ENCODE measurements at regions not wholly inside any gene's neighbourhood (a gene's known extent, or its start where the extent isn't known, plus 50 kb on each side); places are given as distances from the start of the nearest gene placed in this dataset.

DNA sequence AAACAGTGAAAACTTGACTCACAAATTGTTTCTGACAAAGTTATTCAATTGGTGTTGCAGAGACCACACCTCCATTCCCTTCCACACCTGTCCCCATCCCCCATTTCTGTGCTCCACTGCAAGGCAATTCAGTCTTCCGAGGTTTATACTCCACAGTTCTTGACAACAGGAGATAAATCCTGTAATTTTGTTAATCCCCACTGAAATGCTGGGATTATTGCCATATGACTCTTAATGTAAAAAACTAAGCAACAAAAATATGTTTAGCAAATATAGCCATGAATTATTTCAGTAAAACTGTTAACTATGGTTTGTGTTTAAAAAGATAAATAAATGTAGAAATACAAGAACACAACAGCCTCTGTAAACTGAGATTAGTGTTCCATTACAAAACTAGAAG, 170.1 kb upstream of the SEMA3D start:
- TF ChIP-seq, protein P1, sequence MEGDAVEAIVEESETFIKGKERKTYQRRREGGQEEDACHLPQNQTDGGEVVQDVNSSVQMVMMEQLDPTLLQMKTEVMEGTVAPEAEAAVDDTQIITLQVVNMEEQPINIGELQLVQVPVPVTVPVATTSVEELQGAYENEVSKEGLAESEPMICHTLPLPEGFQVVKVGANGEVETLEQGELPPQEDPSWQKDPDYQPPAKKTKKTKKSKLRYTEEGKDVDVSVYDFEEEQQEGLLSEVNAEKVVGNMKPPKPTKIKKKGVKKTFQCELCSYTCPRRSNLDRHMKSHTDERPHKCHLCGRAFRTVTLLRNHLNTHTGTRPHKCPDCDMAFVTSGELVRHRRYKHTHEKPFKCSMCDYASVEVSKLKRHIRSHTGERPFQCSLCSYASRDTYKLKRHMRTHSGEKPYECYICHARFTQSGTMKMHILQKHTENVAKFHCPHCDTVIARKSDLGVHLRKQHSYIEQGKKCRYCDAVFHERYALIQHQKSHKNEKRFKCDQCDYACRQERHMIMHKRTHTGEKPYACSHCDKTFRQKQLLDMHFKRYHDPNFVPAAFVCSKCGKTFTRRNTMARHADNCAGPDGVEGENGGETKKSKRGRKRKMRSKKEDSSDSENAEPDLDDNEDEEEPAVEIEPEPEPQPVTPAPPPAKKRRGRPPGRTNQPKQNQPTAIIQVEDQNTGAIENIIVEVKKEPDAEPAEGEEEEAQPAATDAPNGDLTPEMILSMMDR (IDR thresholded peaks at IDR 0.05; ENCODE audit: insufficient read depth, low read length) = no peak
- TF ChIP-seq REST (IDR thresholded peaks at IDR 0.05; ENCODE audit: insufficient replicate concordance, low read depth) = no peak

Data from HL-60 (cell line).